HG02798 (cell line): ENCODE measurements at regions not wholly inside any gene's neighbourhood (a gene's known extent, or its start where the extent isn't known, plus 50 kb on each side); places are given as distances from the start of the nearest gene placed in this dataset.

ENCODE experiments used
- ATAC-seq: cut with Tn5 transposase; IDR thresholded peaks from one replicate; pipeline ENCODE4 v1.9.1; 2021; ENCODE audit warnings: mild to moderate bottlenecking; ENCODE audit not compliant: unreplicated experiment, poor library complexity

- no peak for ATAC-seq
These were observed 153.4 kb upstream of the QRFPR start for GRCh38 chr4:121534187-121534586.

- no peak for ATAC-seq
These were observed 145.7 kb upstream of the QRFPR start for GRCh38 chr4:121526509-121526908.

- no peak for ATAC-seq
These were observed 138.5 kb upstream of the QRFPR start for GRCh38 chr4:121519236-121519838.

- no peak for ATAC-seq
These were observed 136.4 kb upstream of the QRFPR start for GRCh38 chr4:121517241-121517640.

- no peak for ATAC-seq
These were observed 133.6 kb upstream of the QRFPR start for GRCh38 chr4:121514443-121514842.

- ATAC-seq: peak; percentile 72
These were observed 129.6 kb upstream of the QRFPR start for GRCh38 chr4:121510341-121510874.

- no peak for ATAC-seq
These were observed 104.5 kb upstream of the QRFPR start for GRCh38 chr4:121485190-121485804.

GRCh38 chr4:121484633-121485032 is 103.8 kb upstream of the QRFPR start:
- ATAC-seq: peak; percentile 95

- no peak for ATAC-seq
These were observed 99.0 kb upstream of the QRFPR start for GRCh38 chr4:121479808-121480207.

- ATAC-seq: no peak
These were observed 96.7 kb upstream of the QRFPR start for GRCh38 chr4:121477480-121477879.

- ATAC-seq: no peak
These were observed 96.3 kb upstream of the QRFPR start for GRCh38 chr4:121477079-121477478.

GRCh38 chr4:121472937-121473721 is 92.3 kb upstream of the QRFPR start:
- peak; percentile 63 for ATAC-seq

GRCh38 chr4:121464854-121465253 is 84.0 kb upstream of the QRFPR start:
- ATAC-seq: no peak

GRCh38 chr4:121462660-121463261 is 81.9 kb upstream of the QRFPR start:
- ATAC-seq: peak; percentile 94

GRCh38 chr4:121459026-121459425 is 78.2 kb upstream of the QRFPR start:
- no peak for ATAC-seq

GRCh38 chr4:121457278-121457875 is 76.6 kb upstream of the QRFPR start:
- no peak for ATAC-seq

- no peak for ATAC-seq
These were observed 74.5 kb upstream of the QRFPR start for GRCh38 chr4:121455285-121455684.

- no peak for ATAC-seq
These were observed 73.6 kb upstream of the QRFPR start for GRCh38 chr4:121454251-121454979.

- ATAC-seq: no peak
These were observed 70.5 kb upstream of the QRFPR start for GRCh38 chr4:121451310-121451709.

GRCh38 chr4:121449416-121449815 is 68.6 kb upstream of the QRFPR start:
- ATAC-seq: no peak
